A673 (cell line): ENCODE measurements at regions not wholly inside any gene's neighbourhood (a gene's known extent, or its start where the extent isn't known, plus 50 kb on each side); places are given as distances from the start of the nearest gene placed in this dataset.

Experiments used
- BruUV-seq: library from RNA; stranded (reverse); fragments of 400-500 nt; replicated peaks from 2 replicates; lab custom pipeline; 2021; lab: Mats Ljungman, UMichigan
- CTCF ChIA-PET: fragments of 300-600 bp; sonication (Branson Sonifier 250); formaldehyde crosslinking; loops from one replicate; lab custom pipeline; 2022; ENCODE audit warnings: antibody characterized with exemption; lab: Charles Lee
- POLR2A ChIA-PET: fragments of 300-600 bp; sonication (Branson Sonifier 250); formaldehyde crosslinking; loops from one replicate; lab custom pipeline; 2022; ENCODE audit warnings: antibody characterized with exemption; ENCODE audit not compliant: low non-redundant PET; lab: Charles Lee
- DNase-seq: peaks from one replicate; pipeline ENCODE4 v3.0.0-alpha.2; 2015; ENCODE audit warnings: low spot score
- H3K27ac ChIP-seq: fragments of 200-600 bp; sonication (generic); 2 replicates; pipeline ENCODE4 v1.5.1; 2016; ENCODE audit warnings: mixed run types, low read depth, mild to moderate bottlenecking, mixed read lengths, antibody characterized with exemption, low read length; ENCODE audit not compliant: poor library complexity, severe bottlenecking
- H3K27me3 ChIP-seq: fragments of 200-600 bp; sonication (generic); replicated peaks from 2 replicates; pipeline ENCODE4 v1.6.1; 2017; ENCODE audit warnings: mixed run types, low read depth, mild to moderate bottlenecking, mixed read lengths, antibody characterized with exemption, low read length; ENCODE audit not compliant: insufficient read depth, poor library complexity
- H3K36me3 ChIP-seq: fragments of 200-600 bp; sonication (generic); 2 replicates; pipeline ENCODE4 v1.6.1; 2016; ENCODE audit warnings: mixed run types, mild to moderate bottlenecking, mixed read lengths, antibody characterized with exemption, low read length; ENCODE audit not compliant: insufficient read depth, poor library complexity, severe bottlenecking
- H3K4me1 ChIP-seq: fragments of 200-600 bp; sonication (generic); 2 replicates; pipeline ENCODE4 v1.6.1; 2017; ENCODE audit warnings: mixed run types, mild to moderate bottlenecking, mixed read lengths, antibody characterized with exemption, low read length; ENCODE audit not compliant: insufficient read depth, poor library complexity, severe bottlenecking
- H3K4me3 ChIP-seq: fragments of 200-600 bp; sonication (generic); 2 replicates; pipeline ENCODE4 v1.5.1; 2016; ENCODE audit warnings: low read depth, mixed run types, mild to moderate bottlenecking, mixed read lengths, low read length; ENCODE audit not compliant: poor library complexity, severe bottlenecking
- H3K9me3 ChIP-seq: fragments of 200-600 bp; sonication (generic); 2 replicates; pipeline ENCODE4 v1.6.1; 2016; ENCODE audit warnings: mixed run types, low read depth, mild to moderate bottlenecking, mixed read lengths, antibody characterized with exemption, low read length; ENCODE audit not compliant: poor library complexity, severe bottlenecking
- EZH2 ChIP-seq: fragments of 200-600 bp; sonication (generic); IDR thresholded peaks from 2 replicates; pipeline ENCODE4 v1.6.1; 2017; ENCODE audit warnings: borderline replicate concordance, low read depth, mild to moderate bottlenecking, mixed read lengths, antibody characterized with exemption, low read length; ENCODE audit not compliant: poor library complexity, severe bottlenecking
- intact Hi-C: fragments of 100-400 bp; cut with micrococcal nuclease; formaldehyde crosslinking; loops from one replicate; pipeline ENCODE4 v1.10.0; 2022; ENCODE audit not compliant: unreplicated experiment
- TF ChIP-seq, protein P1 (sequence below): fragments of 300-800, 200-600 bp; sonication (generic); conservative IDR thresholded peaks from 2 replicates; pipeline ENCODE4 v1.5.1; 2017; ENCODE audit warnings: low read depth, mild to moderate bottlenecking, antibody characterized with exemption, low read length, moderate library complexity, mixed read lengths

DNA sequence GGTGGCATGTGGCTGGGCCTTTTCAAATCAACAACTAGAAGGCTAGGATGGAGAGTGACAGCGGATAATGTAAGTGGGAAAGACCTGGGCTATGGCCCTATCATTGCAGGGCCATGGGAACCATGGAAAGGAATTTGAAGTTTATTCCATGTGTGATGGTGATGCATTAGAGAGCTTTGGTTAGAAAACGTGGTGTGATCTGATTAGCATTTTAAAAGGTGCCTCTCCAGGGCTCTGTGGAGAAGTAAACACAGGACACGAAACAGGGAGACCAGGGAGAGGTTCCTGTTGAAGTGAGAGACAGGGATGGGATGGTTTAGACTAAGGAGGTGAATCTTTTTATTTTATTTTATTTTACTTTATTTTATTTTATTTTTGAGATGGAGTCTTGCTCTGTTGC lies 749.5 kb downstream of the GATA3 start:
- intact Hi-C loops, result no loop called here
- POLR2A ChIA-PET, result no interaction called here
- DNase-seq, result no peak
- TF ChIP-seq, protein P1, sequence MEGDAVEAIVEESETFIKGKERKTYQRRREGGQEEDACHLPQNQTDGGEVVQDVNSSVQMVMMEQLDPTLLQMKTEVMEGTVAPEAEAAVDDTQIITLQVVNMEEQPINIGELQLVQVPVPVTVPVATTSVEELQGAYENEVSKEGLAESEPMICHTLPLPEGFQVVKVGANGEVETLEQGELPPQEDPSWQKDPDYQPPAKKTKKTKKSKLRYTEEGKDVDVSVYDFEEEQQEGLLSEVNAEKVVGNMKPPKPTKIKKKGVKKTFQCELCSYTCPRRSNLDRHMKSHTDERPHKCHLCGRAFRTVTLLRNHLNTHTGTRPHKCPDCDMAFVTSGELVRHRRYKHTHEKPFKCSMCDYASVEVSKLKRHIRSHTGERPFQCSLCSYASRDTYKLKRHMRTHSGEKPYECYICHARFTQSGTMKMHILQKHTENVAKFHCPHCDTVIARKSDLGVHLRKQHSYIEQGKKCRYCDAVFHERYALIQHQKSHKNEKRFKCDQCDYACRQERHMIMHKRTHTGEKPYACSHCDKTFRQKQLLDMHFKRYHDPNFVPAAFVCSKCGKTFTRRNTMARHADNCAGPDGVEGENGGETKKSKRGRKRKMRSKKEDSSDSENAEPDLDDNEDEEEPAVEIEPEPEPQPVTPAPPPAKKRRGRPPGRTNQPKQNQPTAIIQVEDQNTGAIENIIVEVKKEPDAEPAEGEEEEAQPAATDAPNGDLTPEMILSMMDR, result no peak
- no peak for TF ChIP-seq EZH2
- BruUV-seq, result no TSS peak
- H3K4me3 ChIP-seq, result no peak overlapping the region
- CTCF ChIA-PET, result no interaction called here
- no peaks in the 10 kb centered on the region for H3K27me3 ChIP-seq
- H3K4me1 ChIP-seq, result no peaks in the 10 kb centered on the region
- no peaks in the 10 kb centered on the region for H3K36me3 ChIP-seq
- no peaks in the 10 kb centered on the region for H3K9me3 ChIP-seq
- H3K27ac ChIP-seq, result no peak overlapping the region

- DNase-seq, result no peak
- Histone ChIP-seq H3K4me3 (no peak overlapping the region), H3K27ac (no peak overlapping the region), H3K4me1 (no peaks in the 10 kb centered on the region), H3K9me3 (no peaks in the 10 kb centered on the region), H3K27me3 (no peaks in the 10 kb centered on the region), H3K36me3 (no peaks in the 10 kb centered on the region)
- no peak for TF ChIP-seq EZH2
- TF ChIP-seq, protein P1, result no peak
- CTCF ChIA-PET, result no interaction called here
- POLR2A ChIA-PET, result no interaction called here
- BruUV-seq, result no TSS peak
- intact Hi-C loops, result no loop called here
Measured at GRCh38 chr10:8810677-8811076, 756.2 kb downstream of the GATA3 start.

DNA sequence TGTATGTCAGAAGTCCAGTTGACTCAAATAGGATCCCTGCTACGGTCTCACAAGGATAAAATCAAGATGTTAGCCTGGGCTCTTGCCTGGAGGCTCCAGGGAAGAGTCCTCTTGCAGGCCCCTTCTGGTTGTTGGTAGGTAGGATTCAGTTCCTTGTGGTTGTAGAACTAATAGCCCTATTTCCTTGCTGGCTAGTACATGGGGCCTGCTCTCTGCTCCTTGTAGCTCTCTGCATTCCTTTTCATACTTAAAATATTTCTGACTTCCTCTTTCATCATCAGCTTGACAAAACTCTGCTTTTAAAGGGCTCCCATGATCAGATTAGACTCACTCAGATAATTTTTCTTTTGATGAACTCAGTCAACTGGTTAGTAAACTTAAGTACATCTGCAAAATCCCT lies 756.7 kb downstream of the GATA3 start:
- Histone ChIP-seq H3K27ac (no peak overlapping the region), H3K36me3 (no peaks in the 10 kb centered on the region), H3K4me3 (no peak overlapping the region), H3K9me3 (no peaks in the 10 kb centered on the region), H3K4me1 (no peaks in the 10 kb centered on the region), H3K27me3 (no peaks in the 10 kb centered on the region)
- intact Hi-C loops, result no loop called here
- POLR2A ChIA-PET, result no interaction called here
- CTCF ChIA-PET, result no interaction called here
- peak; percentile 1 for DNase-seq
- no TSS peak for BruUV-seq
- TF ChIP-seq, protein P1, result no peak
- no peak for TF ChIP-seq EZH2
